ENCODE measurements at regions not wholly inside any gene's neighbourhood (a gene's known extent, or its start where the extent isn't known, plus 50 kb on each side); places are given as distances from the start of the nearest gene placed in this dataset.
A peak's percentile ranks its signal among the peaks of the same experiment; 100 is the strongest.

GRCh38 chr20:61117725-61118124, 134.3 kb upstream of the CDH4 start:
- ATAC-seq (ENCODE audit: low FRiP score) (no peak), DNase-seq (ENCODE audit: low spot score) (no peak)
- no peak for TF ChIP-seq CTCF (IDR thresholded peaks at IDR 0.05)

GRCh38 chr20:61118429-61119224, 133.4 kb upstream of the CDH4 start:
- ATAC-seq (ENCODE audit: low FRiP score) (no peak), DNase-seq (ENCODE audit: low spot score) (no peak)
- TF ChIP-seq CTCF (IDR thresholded peaks at IDR 0.05): no peak

- ATAC-seq (ENCODE audit: low FRiP score) (no peak), DNase-seq (ENCODE audit: low spot score) (no peak)
- TF ChIP-seq CTCF (IDR thresholded peaks at IDR 0.05): no peak
These were observed 132.8 kb upstream of the CDH4 start for GRCh38 chr20:61119273-61119672.

GRCh38 chr20:61119794-61120410, 132.2 kb upstream of the CDH4 start:
- TF ChIP-seq CTCF (IDR thresholded peaks at IDR 0.05): no peak
- ATAC-seq (ENCODE audit: low FRiP score) (no peak), DNase-seq (ENCODE audit: low spot score) (no peak)

- peak; percentile 77 for ATAC-seq (ENCODE audit: low FRiP score)
- no peak for DNase-seq (ENCODE audit: low spot score)
- TF ChIP-seq CTCF (IDR thresholded peaks at IDR 0.05): no peak
These were observed 131.2 kb upstream of the CDH4 start for GRCh38 chr20:61120595-61121515.

- DNase-seq (ENCODE audit: low spot score) (no peak), ATAC-seq (ENCODE audit: low FRiP score) (no peak)
These were observed 130.4 kb upstream of the CDH4 start for GRCh38 chr20:61121661-61122060.

More at GRCh38 chr20:61121661-61122060, 130.4 kb upstream of the CDH4 start:
- no peak for TF ChIP-seq CTCF (IDR thresholded peaks at IDR 0.05)
